SK-N-SH (cell line): ENCODE measurements at regions not wholly inside any gene's neighbourhood (a gene's known extent, or its start where the extent isn't known, plus 50 kb on each side); places are given as distances from the start of the nearest gene placed in this dataset.
A peak's percentile ranks its signal among the peaks of the same experiment; 100 is the strongest.

Source experiments
- CTCF ChIA-PET: fragments of 300-600, 350-600 bp; formaldehyde crosslinking; extraction: SDS; loops from one replicate; lab custom pipeline; 2021; lab: Yijun Ruan, JAX
- POLR2A ChIA-PET: fragments of 350-600 bp; sonication (Branson Sonifier 250); formaldehyde crosslinking; extraction: SDS; loops from one replicate; lab custom pipeline; 2020; ENCODE audit warnings: antibody characterized with exemption, inconsistent platforms; lab: Yijun Ruan, JAX
- DNase-seq: peaks from one replicate; pipeline ENCODE4 v3.0.0; 2012
- H2AFZ ChIP-seq: fragments of 200-600 bp; sonication (generic); 2 replicates; pipeline ENCODE4 v1.8.1; 2016; ENCODE audit warnings: antibody characterized with exemption, mild to moderate bottlenecking, low read depth
- H3F3A ChIP-seq: fragments of 200-600 bp; sonication (generic); replicated peaks from 2 replicates; pipeline ENCODE3; 2016; ENCODE audit warnings: antibody characterized with exemption, mild to moderate bottlenecking; ENCODE audit not compliant: insufficient read depth
- H3K27ac ChIP-seq, 2 experiments: fragments of 200-500 bp in 1 of 2; fragments of 200-600 bp in 1 of 2; sonication (Bioruptor generic) in 1 of 2; sonication (generic), shearing (Covaris generic) in 1 of 2; 2 replicates each; pipeline versions ENCODE4 v1.5.1 to v1.6.1; 2014 to 2016; ENCODE audit warnings: low read depth in 2 of 2, inconsistent platforms in 1 of 2, low read length in 1 of 2, mild to moderate bottlenecking in 1 of 2, mixed read lengths in 1 of 2
- H3K27me3 ChIP-seq: fragments of 200-600 bp; sonication (generic), shearing (Covaris generic); 2 replicates; pipeline ENCODE4 v1.6.1; 2016; ENCODE audit warnings: mixed run types; ENCODE audit not compliant: insufficient read depth
- H3K36me3 ChIP-seq, 2 experiments: fragments of 200-500 bp in 1 of 2; fragments of 200-600 bp in 1 of 2; sonication (Bioruptor generic) in 1 of 2; sonication (generic) in 1 of 2; replicated peaks in 1 of 2; 2 replicates each; pipeline versions ENCODE3 to v1.5.1; 2014 to 2016; ENCODE audit warnings: low read length in 1 of 2, mild to moderate bottlenecking in 1 of 2; ENCODE audit not compliant: insufficient read depth in 2 of 2, control insufficient read depth in 1 of 2
- H3K4me1 ChIP-seq, 2 experiments: fragments of 200-500 bp in 1 of 2; fragments of 200-600 bp in 1 of 2; sonication (Bioruptor generic) in 1 of 2; sonication (generic), shearing (Covaris generic) in 1 of 2; 2 replicates each; pipeline versions ENCODE4 v1.5.1 to v1.6.1; 2014 to 2016; ENCODE audit warnings: low read depth in 1 of 2, low read length in 1 of 2, mixed run types in 1 of 2; ENCODE audit not compliant: insufficient read depth in 2 of 2, control insufficient read depth in 1 of 2
- H3K4me2 ChIP-seq: fragments of 200-600 bp; sonication (generic), shearing (Covaris generic); 2 replicates; pipeline ENCODE4 v1.6.1; 2017; ENCODE audit warnings: mixed run types
- H3K4me3 ChIP-seq, 2 experiments: fragments of 200-500 bp in 1 of 2; fragments of 200-600 bp in 1 of 2; sonication (Bioruptor generic) in 1 of 2; sonication (generic), shearing (Covaris generic) in 1 of 2; 2 replicates each; pipeline versions ENCODE4 v1.5.1 to v1.8.1; 2014 to 2016; ENCODE audit warnings: low read depth in 2 of 2, inconsistent platforms in 1 of 2, low read length in 1 of 2, mild to moderate bottlenecking in 1 of 2, mixed read lengths in 1 of 2, moderate library complexity in 1 of 2
- H3K79me2 ChIP-seq: fragments of 200-600 bp; sonication (generic); 2 replicates; pipeline ENCODE4 v1.8.1; 2017; ENCODE audit warnings: mild to moderate bottlenecking; ENCODE audit not compliant: insufficient read depth
- H3K9ac ChIP-seq: fragments of 200-600 bp; sonication (generic); 2 replicates; pipeline ENCODE4 v1.6.1; 2017; ENCODE audit warnings: mixed run types
- H3K9me2 ChIP-seq: fragments of 200-600 bp; sonication (generic); 2 replicates; pipeline ENCODE4 v1.6.1; 2017; ENCODE audit warnings: mixed run types
- H3K9me3 ChIP-seq: fragments of 200-600 bp; sonication (generic); 2 replicates; pipeline ENCODE4 v1.6.1; 2017; ENCODE audit warnings: mixed run types, mild to moderate bottlenecking, moderate library complexity
- H4K20me1 ChIP-seq: fragments of 200-600 bp; sonication (generic); 2 replicates; pipeline ENCODE4 v1.6.1; 2017; ENCODE audit warnings: mild to moderate bottlenecking, mixed run types; ENCODE audit not compliant: insufficient read depth
- EZH2phosphoT487 ChIP-seq: fragments of 200-600 bp; sonication (generic); IDR thresholded peaks from 2 replicates; pipeline ENCODE4 v1.6.1; 2017; ENCODE audit warnings: low read depth, mixed run types, mild to moderate bottlenecking, antibody characterized with exemption, moderate library complexity, borderline replicate concordance
- FOXJ3 ChIP-seq: sonication (generic); formaldehyde crosslinking; IDR thresholded peaks from 2 replicates; pipeline ENCODE4 v1.5.1; 2020; ENCODE audit warnings: mild to moderate bottlenecking, missing genetic modification reagents
- GABPA ChIP-seq: IDR thresholded peaks from 2 replicates; pipeline ENCODE4 v1.4.0; 2012; ENCODE audit warnings: low read depth, mild to moderate bottlenecking
- MEF2A ChIP-seq: IDR thresholded peaks from 2 replicates; pipeline ENCODE4 v1.4.0; 2012; ENCODE audit warnings: low read depth, borderline replicate concordance
- NFIC ChIP-seq: IDR thresholded peaks from 2 replicates; pipeline ENCODE4 v1.4.0; 2012; ENCODE audit warnings: borderline replicate concordance
- POLR2AphosphoS5 ChIP-seq: IDR thresholded peaks from 2 replicates; pipeline ENCODE4 v1.6.1; 2012; ENCODE audit warnings: low read depth, low read length
- RFX5 ChIP-seq: IDR thresholded peaks from 2 replicates; pipeline ENCODE4 v1.6.1; 2012; ENCODE audit warnings: mild to moderate bottlenecking, improper control_type of control experiment, low read length
- TCF12 ChIP-seq: IDR thresholded peaks from 2 replicates; pipeline ENCODE4 v1.4.0; 2012
- ZBTB33 ChIP-seq: IDR thresholded peaks from 2 replicates; pipeline ENCODE4 v1.4.0; 2012; ENCODE audit warnings: low read depth, borderline replicate concordance
- WGBS: methylation state at CpG from one replicate; pipeline ENCODE4 v1.1.6; 2017; ENCODE audit warnings: low lambda C conversion rate; 5-methylcytosine and 5-hydroxymethylcytosine counted together
- TF ChIP-seq, protein P1 (sequence below): fragments of 150-350 bp; IDR thresholded peaks from 2 replicates; pipeline ENCODE4 v1.6.1; 2017; ENCODE audit warnings: antibody characterized with exemption, low read length, low read depth, borderline replicate concordance

- TF ChIP-seq ZBTB33 (no peak), GABPA (no peak), EZH2phosphoT487 (no peak)
These were observed 235.4 kb upstream of the MYO3A start (continued) for GRCh38 chr10:25698638-25699037.

GRCh38 chr10:25699631-25700030 is 234.4 kb upstream of the MYO3A start:
- Histone ChIP-seq H3K36me3 (no peaks in the 10 kb centered on the region), H3K9me2 (no peaks in the 10 kb centered on the region), H3K9me3 (no peaks in the 10 kb centered on the region), H3F3A (no peaks in the 10 kb centered on the region), H3K4me1 (peaks cover 0 to 8% of the 10 kb centered on the region in 2 experiments; a peak in 1 of 4 replicates), H3K27ac (no peak overlapping the region), H3K4me3 (no peak overlapping the region), H3K9ac (no peak overlapping the region), H3K27me3 (no peaks in the 10 kb centered on the region), H3K4me2 (no peak overlapping the region), H2AFZ (no peak overlapping the region), H4K20me1 (no peaks in the 10 kb centered on the region), H3K79me2 (no peaks in the 10 kb centered on the region)
- no peak for DNase-seq
- ChIA-PET POLR2A (no interaction called here), CTCF (interaction anchor here (1.0 to 5.6 kb wide), 3 partner anchors 14 to 18 kb away, joined by 3 to 38 read pairs (median 4); no protein-coding TSS in a partner anchor)
- 69% methylated on average over 2 of the region's 2 CpGs for WGBS
- no peak for TF ChIP-seq ZBTB33
- TF ChIP-seq, all 33 proteins: peak for 0

GRCh38 chr10:25701652-25702051 is 232.4 kb upstream of the MYO3A start:
- no peak overlapping the region for H2AFZ ChIP-seq
- no peaks in the 10 kb centered on the region for H4K20me1 ChIP-seq
- H3K9me3 ChIP-seq = no peaks in the 10 kb centered on the region
- no peak overlapping the region for H3K4me2 ChIP-seq
- WGBS = 68% methylated on average over 15 of the region's 15 CpGs
- no peaks in the 10 kb centered on the region for H3K79me2 ChIP-seq
- ChIA-PET POLR2A (interaction anchor here (0.5 kb wide), 1 partner anchor 51 kb away, joined by 3 read pairs; no protein-coding TSS in a partner anchor), CTCF (interaction anchor here (0.6 to 5.6 kb wide), 13 partner anchors 9 to 960 kb away, joined by 3 to 38 read pairs (median 5); no protein-coding TSS in a partner anchor)
- TF ChIP-seq FOXJ3 (CRISPR knock-in tag) = no peak
- TF ChIP-seq NFIC = no peak
- TF ChIP-seq MEF2A = no peak
- TF ChIP-seq, protein P1, sequence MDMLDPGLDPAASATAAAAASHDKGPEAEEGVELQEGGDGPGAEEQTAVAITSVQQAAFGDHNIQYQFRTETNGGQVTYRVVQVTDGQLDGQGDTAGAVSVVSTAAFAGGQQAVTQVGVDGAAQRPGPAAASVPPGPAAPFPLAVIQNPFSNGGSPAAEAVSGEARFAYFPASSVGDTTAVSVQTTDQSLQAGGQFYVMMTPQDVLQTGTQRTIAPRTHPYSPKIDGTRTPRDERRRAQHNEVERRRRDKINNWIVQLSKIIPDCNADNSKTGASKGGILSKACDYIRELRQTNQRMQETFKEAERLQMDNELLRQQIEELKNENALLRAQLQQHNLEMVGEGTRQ = no peak
- TF ChIP-seq TCF12 = no peak
- no peak for TF ChIP-seq POLR2AphosphoS5
- TF ChIP-seq RFX5 = no peak
- TF ChIP-seq GABPA = no peak
- H3K4me3 ChIP-seq = no peak overlapping the region
- no peaks in the 10 kb centered on the region for H3K4me1 ChIP-seq
- H3K9me2 ChIP-seq = no peaks in the 10 kb centered on the region
- H3K27me3 ChIP-seq = no peaks in the 10 kb centered on the region
- H3F3A ChIP-seq = no peaks in the 10 kb centered on the region
- peak; percentile 49 for DNase-seq
- no peaks in the 10 kb centered on the region for H3K36me3 ChIP-seq
- H3K27ac ChIP-seq = no peak overlapping the region
- H3K9ac ChIP-seq = no peak overlapping the region
